Omental fat pad (tissue), 3 donors: ENCODE measurements at regions not wholly inside any gene's neighbourhood (a gene's known extent, or its start where the extent isn't known, plus 50 kb on each side); places are given as distances from the start of the nearest gene placed in this dataset.

ENCODE experiments used
- ATAC-seq: fragments of 150-250 bp; one replicate; pipeline ENCODE4 v1.9.1; 2016; ENCODE audit warnings: mild to moderate bottlenecking, moderate library complexity; ENCODE audit not compliant: low FRiP score
- DNase-seq: peaks from one replicate; pipeline ENCODE4 v3.0.0-alpha.2; 2019; ENCODE audit warnings: low spot score
- CTCF ChIP-seq, 3 donors: fragments of 450-650 bp; IDR thresholded peaks; one replicate each; pipeline ENCODE4 v1.5.1; 2016 to 2017; ENCODE audit warnings: antibody characterized with exemption in 3 of 3, mild to moderate bottlenecking in 3 of 3, moderate library complexity in 2 of 3

DNA sequence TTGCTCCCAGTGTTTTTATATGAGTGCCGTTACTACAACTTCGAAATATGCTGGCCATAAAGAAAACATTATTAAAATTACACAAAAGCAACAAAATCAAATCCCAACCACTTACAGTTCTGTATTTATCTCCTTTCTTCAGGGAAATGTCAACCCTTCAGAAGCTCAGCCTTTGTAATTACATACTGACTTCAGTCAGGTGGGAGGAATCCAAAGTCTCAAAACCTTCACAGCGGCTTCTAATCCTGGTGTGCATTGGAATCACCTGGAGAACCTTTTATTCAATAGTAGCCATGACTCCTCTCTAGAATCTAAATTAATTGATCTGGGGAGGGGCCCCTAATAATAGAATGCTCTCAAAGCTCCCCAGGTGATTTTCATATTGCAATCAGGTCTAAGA lies 463.7 kb upstream of the ARHGEF26 start:
- no peak for TF ChIP-seq CTCF (IDR thresholded peaks at IDR 0.05)
- no peak for DNase-seq
- no peak for ATAC-seq

DNA sequence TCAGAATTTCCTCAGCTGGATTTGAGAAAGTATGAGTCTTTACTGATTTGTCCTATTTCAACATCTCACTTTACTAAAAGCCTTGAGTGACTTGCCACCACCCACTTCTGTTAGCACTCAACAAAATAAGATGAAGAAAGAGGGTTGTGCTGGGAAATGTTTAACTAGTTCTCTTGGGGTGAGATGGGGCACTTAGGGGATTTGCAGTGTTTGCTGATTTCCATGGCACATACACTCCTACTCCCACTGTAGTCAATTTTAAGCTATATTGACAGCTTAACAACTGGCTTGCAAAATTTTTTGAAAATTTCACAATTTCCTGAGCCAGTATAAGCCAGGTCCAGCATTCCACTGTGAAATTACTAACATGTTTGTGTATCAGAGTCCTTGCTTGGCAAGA lies 463.1 kb upstream of the ARHGEF26 start:
- DNase-seq (no peak), ATAC-seq (peak; percentile 94)
- TF ChIP-seq CTCF (IDR thresholded peaks at IDR 0.05): no peak

GRCh38 chr3:153666991-153667740 lies 454.0 kb upstream of the ARHGEF26 start:
- no peak for TF ChIP-seq CTCF (IDR thresholded peaks at IDR 0.05)
- no peak for DNase-seq
- no peak for ATAC-seq

DNA sequence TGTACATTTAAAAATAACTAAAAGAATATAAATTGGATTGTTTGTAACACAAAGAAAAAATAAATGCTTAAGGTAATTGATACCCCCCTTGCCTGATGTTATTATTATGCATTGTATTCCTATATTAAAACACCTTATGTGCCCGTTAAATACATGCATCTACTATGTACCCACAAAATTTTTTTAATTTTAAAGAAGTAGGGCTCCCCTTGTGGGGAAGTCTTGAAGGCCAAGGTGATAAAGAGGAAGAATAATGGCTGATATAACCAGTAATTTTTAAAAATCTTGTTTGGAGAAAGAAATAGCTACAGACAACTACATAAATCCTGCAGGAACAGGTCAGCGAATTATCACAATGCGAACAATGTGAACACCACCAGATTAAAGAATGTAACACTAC lies 451.7 kb upstream of the ARHGEF26 start:
- ATAC-seq (no peak), DNase-seq (no peak)
- TF ChIP-seq CTCF (IDR thresholded peaks at IDR 0.05): no peak

DNA sequence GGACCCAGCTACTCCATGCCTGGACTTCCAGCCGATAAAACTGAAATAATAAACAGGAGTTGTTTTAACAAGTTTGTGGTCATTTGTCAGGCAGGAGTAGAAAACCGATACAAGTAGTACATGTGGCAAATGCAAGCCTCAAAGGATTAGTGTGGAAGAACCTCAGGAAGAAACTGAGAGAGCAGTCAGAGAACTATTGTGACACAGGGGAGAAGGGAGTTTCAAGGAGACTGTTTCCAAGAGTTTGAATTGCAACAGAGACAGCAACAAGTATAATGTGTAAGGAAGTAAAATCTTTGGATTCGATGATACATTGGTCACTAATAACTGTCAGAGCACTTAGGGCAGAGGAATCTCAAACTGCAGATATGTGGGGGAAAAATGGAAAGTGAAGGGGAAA lies 450.6 kb upstream of the ARHGEF26 start:
- ATAC-seq (no peak), DNase-seq (no peak)
- TF ChIP-seq CTCF (IDR thresholded peaks at IDR 0.05): no peak

DNA sequence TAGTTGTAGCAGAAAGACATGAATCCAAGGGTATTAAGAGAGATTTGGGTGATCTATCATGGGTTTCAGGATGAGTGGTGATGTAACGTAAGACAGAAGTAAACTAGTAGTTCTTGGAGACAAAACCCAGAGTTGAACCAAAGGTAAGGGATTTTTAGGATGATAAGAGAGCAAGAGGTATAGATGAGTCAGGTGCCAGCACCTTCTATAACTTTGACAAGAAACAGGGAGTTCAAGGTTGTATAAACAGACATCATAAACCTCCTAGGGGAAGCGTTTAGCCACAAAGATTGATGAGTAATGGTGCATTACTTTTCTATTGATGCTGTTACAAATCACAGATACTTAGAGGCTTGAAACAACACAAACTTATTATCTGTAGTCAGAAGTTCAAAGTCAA lies 447.3 kb upstream of the ARHGEF26 start:
- no peak for TF ChIP-seq CTCF (IDR thresholded peaks at IDR 0.05)
- ATAC-seq (no peak), DNase-seq (no peak)

DNA sequence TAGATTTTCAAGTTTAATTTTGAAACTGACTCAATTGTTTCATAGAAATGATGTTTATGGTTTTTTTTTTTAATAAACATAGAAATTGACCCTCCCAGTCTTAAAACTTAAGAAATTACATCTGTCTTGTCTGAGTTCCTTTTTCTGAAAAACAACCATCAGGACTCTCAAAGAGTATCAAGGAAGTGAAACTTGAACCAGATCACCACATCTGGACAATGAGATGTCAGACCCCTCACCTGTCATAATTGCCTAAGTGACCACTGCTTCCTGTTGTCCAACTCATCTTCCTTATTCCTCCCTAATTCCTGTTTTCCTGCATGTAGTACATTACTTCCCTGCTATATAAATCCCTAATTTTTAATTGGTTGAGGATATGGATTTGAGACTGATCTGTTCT lies 441.5 kb upstream of the ARHGEF26 start:
- no peak for DNase-seq
- no peak for ATAC-seq
- no peak for TF ChIP-seq CTCF (IDR thresholded peaks at IDR 0.05)
